Right lung (tissue), 2 donors: ENCODE measurements at regions not wholly inside any gene's neighbourhood (a gene's known extent, or its start where the extent isn't known, plus 50 kb on each side); places are given as distances from the start of the nearest gene placed in this dataset.
A peak's percentile ranks its signal among the peaks of the same experiment; 100 is the strongest.

ENCODE experiments used
- DNase-seq, 2 donors: peaks; one replicate each; pipeline ENCODE4 v3.0.0-alpha.2; 2013

GRCh38 chr13:34116651-34117050 is 298.7 kb downstream of the RFC3 start:
- no peak for DNase-seq

GRCh38 chr13:34124666-34125306 is 306.8 kb downstream of the RFC3 start:
- no peak for DNase-seq

- no peak for DNase-seq
These were observed 309.6 kb downstream of the RFC3 start for GRCh38 chr13:34127523-34127922.

GRCh38 chr13:34128661-34129060 is 310.7 kb downstream of the RFC3 start:
- DNase-seq: no peak

GRCh38 chr13:34129436-34129835 is 311.5 kb downstream of the RFC3 start:
- no peak for DNase-seq

GRCh38 chr13:34137200-34137599 is 319.3 kb downstream of the RFC3 start:
- DNase-seq: no peak

- DNase-seq: no peak
These were observed 321.8 kb downstream of the RFC3 start for GRCh38 chr13:34139660-34140227.

GRCh38 chr13:34143637-34144036 is 325.7 kb downstream of the RFC3 start:
- no peak for DNase-seq

GRCh38 chr13:34144142-34144541 is 326.2 kb downstream of the RFC3 start:
- DNase-seq: no peak

GRCh38 chr13:34145061-34145460 is 327.1 kb downstream of the RFC3 start:
- DNase-seq: no peak

- DNase-seq: no peak
These were observed 330.4 kb downstream of the RFC3 start for GRCh38 chr13:34148359-34148758.

GRCh38 chr13:34151885-34152284 is 333.9 kb downstream of the RFC3 start:
- DNase-seq: no peak

- DNase-seq: no peak
These were observed 334.5 kb downstream of the RFC3 start for GRCh38 chr13:34152409-34152808.

GRCh38 chr13:34152996-34153395 is 335.0 kb downstream of the RFC3 start:
- no peak for DNase-seq

GRCh38 chr13:34153428-34154180 is 335.7 kb downstream of the RFC3 start:
- DNase-seq: no peak

- DNase-seq: no peak
These were observed 338.1 kb downstream of the RFC3 start for GRCh38 chr13:34155931-34156607.

- peak; percentile 22 to 26 for DNase-seq
These were observed 339.0 kb downstream of the RFC3 start for GRCh38 chr13:34156841-34157365.

GRCh38 chr13:34159946-34160345 is 342.0 kb downstream of the RFC3 start:
- no peak for DNase-seq

GRCh38 chr13:34161931-34162543 is 344.1 kb downstream of the RFC3 start:
- DNase-seq: peak; percentile 29 to 31

- DNase-seq: no peak
These were observed 344.6 kb downstream of the RFC3 start for GRCh38 chr13:34162544-34162933.

GRCh38 chr13:34164582-34164981 is 346.6 kb downstream of the RFC3 start:
- no peak for DNase-seq

GRCh38 chr13:34165158-34165557 is 347.2 kb downstream of the RFC3 start:
- DNase-seq: no peak
